ENCODE measurements at regions not wholly inside any gene's neighbourhood (a gene's known extent, or its start where the extent isn't known, plus 50 kb on each side); places are given as distances from the start of the nearest gene placed in this dataset.

DNA sequence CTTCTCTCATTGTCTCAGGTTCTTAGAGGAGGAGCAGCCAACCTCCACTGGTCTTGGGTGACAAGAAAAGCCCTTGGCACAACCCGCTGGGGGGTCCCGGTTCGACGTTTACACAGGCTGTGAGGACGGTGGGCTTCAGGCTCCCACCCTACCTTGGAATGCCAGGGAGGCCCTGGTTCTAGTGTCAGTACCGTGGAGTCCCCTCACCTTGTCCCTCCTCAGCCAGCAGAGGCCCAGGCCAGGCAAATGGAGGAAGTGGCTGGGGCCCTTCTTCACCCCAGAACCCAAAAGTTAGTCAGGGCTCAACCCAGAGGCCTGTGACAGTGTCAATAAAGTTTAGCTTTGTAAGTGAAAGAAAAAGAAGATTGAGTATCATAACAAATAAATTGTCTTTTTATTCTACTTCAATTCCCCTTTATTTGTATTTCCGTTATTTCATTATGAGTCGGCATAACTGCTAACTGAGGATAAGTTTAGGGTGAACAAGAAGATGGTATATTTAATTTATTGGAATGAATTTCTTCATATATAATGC is 62.6 kb upstream of the ZSWIM2 start:
- Histone ChIP-seq H3K9me3 (no peaks in the 10 kb centered on the region), H3K27ac (no peak overlapping the region), H3K4me1 (no peaks in the 10 kb centered on the region), H3K27me3 (no peaks in the 10 kb centered on the region), H3K36me3 (no peaks in the 10 kb centered on the region), H3K4me3 (no peak overlapping the region)
- intact Hi-C loops (cut with DNase I), result no loop called here
- DNase-seq, result no peak
- 68 to 77% methylated on average over 8 of the region's 8 CpGs for WGBS, 2 donors
- TF ChIP-seq POLR2A (IDR thresholded peaks at IDR 0.05), result no peak
- no peak for TF ChIP-seq CTCF (IDR thresholded peaks at IDR 0.05)
- no peak for TF ChIP-seq POLR2AphosphoS5 (IDR thresholded peaks at IDR 0.05)
- no peak for TF ChIP-seq EP300 (IDR thresholded peaks at IDR 0.05)

GRCh38 chr2:186910996-186911395 is 62.0 kb upstream of the ZSWIM2 start:
- TF ChIP-seq POLR2A (IDR thresholded peaks at IDR 0.05) (no peak), CTCF (IDR thresholded peaks at IDR 0.05) (no peak), POLR2AphosphoS5 (IDR thresholded peaks at IDR 0.05) (no peak), EP300 (IDR thresholded peaks at IDR 0.05) (no peak)
- WGBS, 2 donors, result 76 to 77% methylated on average over 4 of the region's 4 CpGs
- H3K36me3 ChIP-seq, result no peaks in the 10 kb centered on the region
- H3K27ac ChIP-seq, result no peak overlapping the region
- H3K4me1 ChIP-seq, result no peaks in the 10 kb centered on the region
- no peaks in the 10 kb centered on the region for H3K9me3 ChIP-seq
- intact Hi-C loops (cut with DNase I), result no loop called here
- no peaks in the 10 kb centered on the region for H3K27me3 ChIP-seq
- no peak overlapping the region for H3K4me3 ChIP-seq
- DNase-seq, result no peak

DNA sequence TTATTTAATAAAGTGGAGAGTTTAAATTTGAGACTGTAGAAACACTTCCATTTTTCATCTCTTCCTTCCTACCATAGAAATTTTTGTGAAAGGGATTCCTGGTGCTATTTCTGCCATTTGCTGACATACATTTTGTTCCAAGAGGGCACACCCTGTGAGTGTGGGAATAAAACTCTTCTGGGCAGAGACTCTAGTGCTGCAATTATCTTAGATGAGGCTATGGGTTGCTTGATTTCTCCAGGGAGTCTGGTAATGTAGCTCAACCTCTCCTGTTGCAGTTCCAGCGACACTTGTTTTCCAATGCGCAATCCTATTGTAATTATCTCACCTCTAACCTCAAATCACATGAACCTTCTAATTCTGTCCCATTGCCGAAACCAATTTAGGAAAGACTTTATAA is 60.1 kb upstream of the ZSWIM2 start:
- no peaks in the 10 kb centered on the region for H3K36me3 ChIP-seq
- intact Hi-C loops (cut with DNase I), result no loop called here
- no peaks in the 10 kb centered on the region for H3K9me3 ChIP-seq
- TF ChIP-seq POLR2AphosphoS5 (IDR thresholded peaks at IDR 0.05), result no peak
- no peak for TF ChIP-seq POLR2A (IDR thresholded peaks at IDR 0.05)
- TF ChIP-seq CTCF (IDR thresholded peaks at IDR 0.05), result no peak
- TF ChIP-seq EP300 (IDR thresholded peaks at IDR 0.05), result no peak
- no peak overlapping the region for H3K4me3 ChIP-seq
- H3K27ac ChIP-seq, result no peak overlapping the region
- H3K4me1 ChIP-seq, result no peaks in the 10 kb centered on the region
- DNase-seq, result no peak
- WGBS, 2 donors, result 88 to 92% methylated on average over 3 of the region's 3 CpGs
- H3K27me3 ChIP-seq, result no peaks in the 10 kb centered on the region

GRCh38 chr2:186907897-186908296 is 58.9 kb upstream of the ZSWIM2 start:
- H3K9me3 ChIP-seq, result no peaks in the 10 kb centered on the region
- H3K36me3 ChIP-seq, result no peaks in the 10 kb centered on the region
- no peaks in the 10 kb centered on the region for H3K27me3 ChIP-seq
- no peak overlapping the region for H3K27ac ChIP-seq
- intact Hi-C loops (cut with DNase I), result no loop called here
- no peak for DNase-seq
- 45 to 77% methylated on average over 1 of the region's 1 CpG for WGBS, 2 donors
- H3K4me1 ChIP-seq, result no peaks in the 10 kb centered on the region
- TF ChIP-seq EP300 (IDR thresholded peaks at IDR 0.05), result no peak
- no peak for TF ChIP-seq CTCF (IDR thresholded peaks at IDR 0.05)
- no peak for TF ChIP-seq POLR2AphosphoS5 (IDR thresholded peaks at IDR 0.05)
- TF ChIP-seq POLR2A (IDR thresholded peaks at IDR 0.05), result no peak
- no peak overlapping the region for H3K4me3 ChIP-seq

- DNase-seq, result no peak
- no peaks in the 10 kb centered on the region for H3K9me3 ChIP-seq
- TF ChIP-seq POLR2A (IDR thresholded peaks at IDR 0.05), result no peak
- TF ChIP-seq POLR2AphosphoS5 (IDR thresholded peaks at IDR 0.05), result no peak
- TF ChIP-seq EP300 (IDR thresholded peaks at IDR 0.05), result no peak
- no peak for TF ChIP-seq CTCF (IDR thresholded peaks at IDR 0.05)
- intact Hi-C loops (cut with DNase I), result no loop called here
- WGBS, 2 donors, result 70 to 73% methylated on average over 2 of the region's 2 CpGs
- H3K27ac ChIP-seq, result no peak overlapping the region
- no peaks in the 10 kb centered on the region for H3K4me1 ChIP-seq
- no peaks in the 10 kb centered on the region for H3K36me3 ChIP-seq
- no peaks in the 10 kb centered on the region for H3K27me3 ChIP-seq
- H3K4me3 ChIP-seq, result no peak overlapping the region
Measured at GRCh38 chr2:186903216-186903615, 54.2 kb upstream of the ZSWIM2 start.

Data from sigmoid colon (tissue), 6 donors.